Smooth muscle cell (in vitro differentiated cells): ENCODE measurements at regions not wholly inside any gene's neighbourhood (a gene's known extent, or its start where the extent isn't known, plus 50 kb on each side); places are given as distances from the start of the nearest gene placed in this dataset.

Experiments used
- DNase-seq: peaks from one replicate; lab custom pipeline; 2025; ENCODE audit not compliant: unreplicated experiment; lab: John Stamatoyannopoulos, UW
- H2AFZ ChIP-seq: fragments of 200-600 bp; sonication (generic); 2 replicates; pipeline ENCODE4 v1.6.0; 2016; ENCODE audit warnings: antibody characterized with exemption, low read depth, mild to moderate bottlenecking
- H3F3A ChIP-seq: fragments of 200-600 bp; sonication (generic); 2 replicates; pipeline ENCODE4 v1.6.0; 2017; ENCODE audit warnings: antibody characterized with exemption, low read depth
- H3K27ac ChIP-seq: fragments of 200-600 bp; sonication (generic); 2 replicates; pipeline ENCODE4 v1.5.1; 2016; ENCODE audit warnings: low read depth, mild to moderate bottlenecking
- H3K27me3 ChIP-seq: fragments of 200-600 bp; sonication (generic); 2 replicates; pipeline ENCODE4 v1.6.1; 2016; ENCODE audit warnings: low read depth, mild to moderate bottlenecking
- H3K36me3 ChIP-seq: fragments of 200-600 bp; sonication (generic); 2 replicates; pipeline ENCODE4 v1.5.1; 2016; ENCODE audit warnings: low read depth
- H3K4me1 ChIP-seq: fragments of 200-600 bp; sonication (generic); 2 replicates; pipeline ENCODE4 v1.5.1; 2016; ENCODE audit warnings: low read depth
- H3K4me2 ChIP-seq: fragments of 200-600 bp; sonication (generic); 2 replicates; pipeline ENCODE4 v1.6.0; 2016; ENCODE audit warnings: mild to moderate bottlenecking
- H3K4me3 ChIP-seq: fragments of 200-600 bp; sonication (generic); 2 replicates; pipeline ENCODE4 v1.5.1; 2016; ENCODE audit warnings: mild to moderate bottlenecking
- H3K79me2 ChIP-seq: fragments of 200-600 bp; sonication (generic); 2 replicates; pipeline ENCODE4 v1.6.0; 2016; ENCODE audit warnings: low read depth, mild to moderate bottlenecking
- H3K9ac ChIP-seq: fragments of 200-600 bp; sonication (generic); 2 replicates; pipeline ENCODE4 v1.6.0; 2016; ENCODE audit warnings: low read depth
- H3K9me3 ChIP-seq: fragments of 200-600 bp; sonication (generic); replicated peaks from 2 replicates; pipeline ENCODE4 v1.5.1; 2016; ENCODE audit warnings: low read depth
- H4K20me1 ChIP-seq: fragments of 200-600 bp; sonication (generic); 2 replicates; pipeline ENCODE4 v1.6.0; 2016; ENCODE audit warnings: low read depth
- CTCF ChIP-seq: fragments of 200-600 bp; sonication (generic); IDR thresholded peaks from 2 replicates; pipeline ENCODE4 v1.5.1; 2017; ENCODE audit warnings: borderline replicate concordance, mild to moderate bottlenecking, antibody characterized with exemption; ENCODE audit not compliant: insufficient read depth, poor library complexity, severe bottlenecking
- WGBS: methylation state at CpG from one replicate; pipeline ENCODE4 v1.1.7; 2016; ENCODE audit warnings: low lambda C conversion rate; 5-methylcytosine and 5-hydroxymethylcytosine counted together

DNA sequence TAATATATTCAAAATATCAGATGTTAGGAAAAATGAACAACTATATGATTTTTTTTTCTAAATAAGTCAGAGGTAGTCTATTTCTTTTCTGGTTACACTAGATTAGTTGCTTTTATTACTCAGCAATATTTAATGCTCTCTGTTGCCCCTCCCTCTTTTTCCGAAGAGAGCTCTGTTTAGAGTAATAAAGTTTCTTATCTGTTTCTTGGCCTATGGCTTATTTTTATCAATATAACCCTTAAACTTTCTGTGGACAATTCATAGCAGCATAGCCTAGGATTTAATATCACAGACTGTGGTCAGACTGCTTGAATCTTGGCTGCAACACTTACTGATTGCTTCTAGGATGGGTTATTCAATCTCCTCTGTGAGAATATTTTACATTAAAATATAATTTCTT, 2315.4 kb upstream of the AGA start:
- H3K9me3 ChIP-seq = no peaks in the 10 kb centered on the region
- no peaks in the 10 kb centered on the region for H3K79me2 ChIP-seq
- TF ChIP-seq CTCF = no peak
- DNase-seq = no peak
- H3K36me3 ChIP-seq = no peaks in the 10 kb centered on the region
- H3F3A ChIP-seq = no peaks in the 10 kb centered on the region
- WGBS = 45% methylated on average over 1 of the region's 1 CpG
- no peak overlapping the region for H3K27ac ChIP-seq
- H3K4me1 ChIP-seq = peaks cover 5% of the 10 kb centered on the region
- no peaks in the 10 kb centered on the region for H4K20me1 ChIP-seq
- no peak overlapping the region for H3K4me3 ChIP-seq
- no peak overlapping the region for H2AFZ ChIP-seq
- no peaks in the 10 kb centered on the region for H3K27me3 ChIP-seq
- H3K9ac ChIP-seq = no peak overlapping the region
- H3K4me2 ChIP-seq = peak overlapping the region; percentile 50

DNA sequence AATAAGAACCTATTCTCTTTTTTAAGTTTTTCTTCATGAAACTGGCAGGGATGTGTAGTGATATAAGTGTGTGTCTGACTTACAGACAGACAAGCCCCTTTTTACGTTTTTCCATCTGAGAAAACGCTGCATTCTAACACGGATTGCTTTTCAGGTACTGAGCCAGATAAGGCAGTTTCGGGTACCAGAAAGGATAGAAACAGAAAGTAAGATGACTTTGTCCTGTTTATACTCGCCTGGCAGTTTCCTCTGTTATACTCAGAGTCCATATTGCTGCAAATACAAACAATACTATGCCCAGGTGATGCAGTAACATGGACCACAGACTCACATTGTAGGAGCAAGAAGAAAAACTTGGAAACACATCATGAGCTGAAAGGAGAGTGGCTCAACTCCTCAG, 2320.6 kb upstream of the AGA start:
- no peak overlapping the region for H3K9ac ChIP-seq
- H3K27me3 ChIP-seq = no peaks in the 10 kb centered on the region
- 92% methylated on average over 5 of the region's 5 CpGs for WGBS
- H3K9me3 ChIP-seq = no peaks in the 10 kb centered on the region
- no peaks in the 10 kb centered on the region for H3K4me1 ChIP-seq
- no peak for TF ChIP-seq CTCF
- no peaks in the 10 kb centered on the region for H4K20me1 ChIP-seq
- H3K79me2 ChIP-seq = no peaks in the 10 kb centered on the region
- no peak for DNase-seq
- H3F3A ChIP-seq = no peaks in the 10 kb centered on the region
- H3K27ac ChIP-seq = no peak overlapping the region
- H3K36me3 ChIP-seq = no peaks in the 10 kb centered on the region
- no peak overlapping the region for H3K4me2 ChIP-seq
- H3K4me3 ChIP-seq = no peak overlapping the region
- H2AFZ ChIP-seq = no peak overlapping the region

GRCh38 chr4:179766938-179767337, 2324.7 kb upstream of the AGA start:
- 78% methylated on average over 4 of the region's 4 CpGs for WGBS
- Histone ChIP-seq H3F3A (no peaks in the 10 kb centered on the region), H3K27ac (no peak overlapping the region), H3K4me3 (no peak overlapping the region), H3K4me2 (no peak overlapping the region), H3K36me3 (no peaks in the 10 kb centered on the region), H3K79me2 (no peaks in the 10 kb centered on the region), H3K9ac (no peak overlapping the region), H3K9me3 (no peaks in the 10 kb centered on the region), H3K4me1 (no peaks in the 10 kb centered on the region), H3K27me3 (no peaks in the 10 kb centered on the region), H4K20me1 (no peaks in the 10 kb centered on the region), H2AFZ (no peak overlapping the region)
- DNase-seq = no peak
- TF ChIP-seq CTCF = no peak

DNA sequence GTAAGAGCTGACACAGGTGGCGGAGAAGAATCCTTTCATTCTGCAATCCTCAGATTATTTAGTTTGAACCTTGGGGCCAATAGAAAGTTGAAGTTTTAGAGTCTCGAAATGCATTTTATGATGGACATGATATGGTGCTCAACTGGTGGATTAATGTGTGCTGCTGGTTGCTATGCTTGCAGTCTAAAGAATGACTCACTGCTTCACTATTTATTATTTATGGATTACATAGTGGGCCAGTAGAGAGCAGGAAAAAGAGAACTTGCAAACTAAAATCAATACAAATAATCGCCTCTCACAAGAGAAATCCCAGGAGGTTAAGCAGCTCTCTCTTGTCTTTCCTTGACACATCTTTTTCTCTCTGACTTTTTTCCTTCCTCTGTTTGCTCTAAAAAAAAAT, 2326.8 kb upstream of the AGA start:
- Histone ChIP-seq H4K20me1 (no peaks in the 10 kb centered on the region), H3K9ac (no peak overlapping the region), H3K4me3 (no peak overlapping the region), H2AFZ (no peak overlapping the region), H3K4me1 (no peaks in the 10 kb centered on the region), H3K36me3 (no peaks in the 10 kb centered on the region), H3K79me2 (no peaks in the 10 kb centered on the region), H3K4me2 (no peak overlapping the region), H3K27me3 (no peaks in the 10 kb centered on the region), H3K9me3 (no peaks in the 10 kb centered on the region), H3K27ac (no peak overlapping the region), H3F3A (no peaks in the 10 kb centered on the region)
- 87% methylated on average over 3 of the region's 3 CpGs for WGBS
- DNase-seq = no peak
- TF ChIP-seq CTCF = no peak
